Loucy (cell line): ENCODE measurements at regions not wholly inside any gene's neighbourhood (a gene's known extent, or its start where the extent isn't known, plus 50 kb on each side); places are given as distances from the start of the nearest gene placed in this dataset.

Experiments
- H2AFZ ChIP-seq: fragments of 200-600 bp; sonication (generic); 2 replicates; pipeline ENCODE4 v1.6.0; 2016; ENCODE audit warnings: antibody characterized with exemption, mild to moderate bottlenecking, low read length, moderate library complexity
- H3F3A ChIP-seq: fragments of 200-600 bp; 2 replicates; pipeline ENCODE4 v1.6.0; 2016; ENCODE audit warnings: antibody characterized with exemption, low read depth, mild to moderate bottlenecking
- H3K27me3 ChIP-seq: fragments of 200-600 bp; sonication (generic); 2 replicates; pipeline ENCODE4 v1.6.1; 2014; ENCODE audit warnings: low read length, mild to moderate bottlenecking; ENCODE audit not compliant: insufficient read depth, poor library complexity, severe bottlenecking
- H3K36me3 ChIP-seq: fragments of 200-600 bp; sonication (generic); 2 replicates; pipeline ENCODE4 v1.6.1; 2016; ENCODE audit warnings: low read length; ENCODE audit not compliant: insufficient read depth
- H3K4me1 ChIP-seq: fragments of 200-600 bp; sonication (generic); 2 replicates; pipeline ENCODE4 v1.5.1; 2014; ENCODE audit warnings: low read length, mild to moderate bottlenecking; ENCODE audit not compliant: insufficient read depth, poor library complexity, severe bottlenecking
- H3K4me2 ChIP-seq: fragments of 200-600 bp; sonication (generic); 2 replicates; pipeline ENCODE4 v1.6.0; 2014; ENCODE audit warnings: antibody characterized with exemption, low read length, low read depth, mild to moderate bottlenecking; ENCODE audit not compliant: poor library complexity, severe bottlenecking
- H3K4me3 ChIP-seq: fragments of 200-600 bp; sonication (generic); 2 replicates; pipeline ENCODE4 v1.5.1; 2014; ENCODE audit warnings: low read length, mild to moderate bottlenecking, mixed read lengths; ENCODE audit not compliant: poor library complexity, severe bottlenecking
- H3K79me2 ChIP-seq: fragments of 200-600 bp; sonication (generic); 2 replicates; pipeline ENCODE4 v1.6.1; 2014; ENCODE audit warnings: low read length; ENCODE audit not compliant: insufficient read depth
- H3K9ac ChIP-seq: fragments of 200-600 bp; sonication (generic); 2 replicates; pipeline ENCODE4 v1.6.0; 2014; ENCODE audit warnings: mild to moderate bottlenecking, low read depth, low read length, moderate library complexity; ENCODE audit not compliant: poor library complexity, severe bottlenecking
- H3K9me2 ChIP-seq: fragments of 200-600 bp; sonication (generic); replicated peaks from 2 replicates; pipeline ENCODE4 v1.6.1; 2016; ENCODE audit warnings: low read depth, low read length, mixed read lengths
- H3K9me3 ChIP-seq: fragments of 200-600 bp; sonication (generic); 2 replicates; pipeline ENCODE4 v1.6.1; 2014; ENCODE audit warnings: mild to moderate bottlenecking, antibody characterized with exemption, low read length, low read depth; ENCODE audit not compliant: insufficient read depth
- H4K20me1 ChIP-seq: fragments of 200-600 bp; sonication (generic); 2 replicates; pipeline ENCODE4 v1.6.0; 2014; ENCODE audit warnings: antibody characterized with exemption, low read length, mild to moderate bottlenecking; ENCODE audit not compliant: insufficient read depth, poor library complexity, severe bottlenecking
- CTCF ChIP-seq: fragments of 200-600 bp; sonication (generic); conservative IDR thresholded peaks from 2 replicates; pipeline ENCODE4 v1.5.1; 2014; ENCODE audit warnings: mild to moderate bottlenecking, antibody characterized with exemption, low read length
- EZH2phosphoT487 ChIP-seq: fragments of 200-600 bp; IDR thresholded peaks from 2 replicates; pipeline ENCODE4 v1.6.1; 2018; ENCODE audit warnings: antibody characterized with exemption, mild to moderate bottlenecking, moderate library complexity, borderline replicate concordance

GRCh38 chr3:64431526-64432091 lies 206.3 kb upstream of the PRICKLE2 start:
- Histone ChIP-seq H3K27me3 (no peaks in the 10 kb centered on the region), H3K79me2 (no peaks in the 10 kb centered on the region), H3K9me2 (no peaks in the 10 kb centered on the region), H3K4me2 (no peak overlapping the region), H3K4me3 (no peak overlapping the region), H4K20me1 (no peaks in the 10 kb centered on the region), H3K9me3 (0 out of 2 replicates have a peak, but pooled peaks cover 3% of the 10 kb centered on the region), H3K4me1 (no peaks in the 10 kb centered on the region), H2AFZ (no peak overlapping the region), H3F3A (no peaks in the 10 kb centered on the region), H3K9ac (no peak overlapping the region), H3K36me3 (no peaks in the 10 kb centered on the region)
- TF ChIP-seq CTCF, result no peak
- no peak for TF ChIP-seq EZH2phosphoT487

GRCh38 chr3:64427671-64428070 lies 202.4 kb upstream of the PRICKLE2 start:
- TF ChIP-seq CTCF (no peak), EZH2phosphoT487 (no peak)
- H3K36me3 ChIP-seq, result no peaks in the 10 kb centered on the region
- no peak overlapping the region for H3K4me3 ChIP-seq
- no peak overlapping the region for H3K9ac ChIP-seq
- 0 out of 2 replicates have a peak, but pooled peaks cover 3% of the 10 kb centered on the region for H3K9me3 ChIP-seq
- no peaks in the 10 kb centered on the region for H3K9me2 ChIP-seq
- no peaks in the 10 kb centered on the region for H4K20me1 ChIP-seq
- no peaks in the 10 kb centered on the region for H3K4me1 ChIP-seq
- no peak overlapping the region for H3K4me2 ChIP-seq
- H3F3A ChIP-seq, result no peaks in the 10 kb centered on the region
- H2AFZ ChIP-seq, result no peak overlapping the region
- H3K27me3 ChIP-seq, result no peaks in the 10 kb centered on the region
- H3K79me2 ChIP-seq, result no peaks in the 10 kb centered on the region

- H3K4me2 ChIP-seq, result no peak overlapping the region
- H3K36me3 ChIP-seq, result no peaks in the 10 kb centered on the region
- no peak overlapping the region for H3K4me3 ChIP-seq
- no peak overlapping the region for H2AFZ ChIP-seq
- 0 out of 2 replicates have a peak, but pooled peaks cover 3% of the 10 kb centered on the region for H3K9me3 ChIP-seq
- no peaks in the 10 kb centered on the region for H3F3A ChIP-seq
- no peaks in the 10 kb centered on the region for H3K4me1 ChIP-seq
- no peaks in the 10 kb centered on the region for H3K9me2 ChIP-seq
- no peaks in the 10 kb centered on the region for H3K79me2 ChIP-seq
- no peak overlapping the region for H3K9ac ChIP-seq
- no peaks in the 10 kb centered on the region for H3K27me3 ChIP-seq
- TF ChIP-seq EZH2phosphoT487 (no peak), CTCF (no peak)
- H4K20me1 ChIP-seq, result no peaks in the 10 kb centered on the region
Measured at GRCh38 chr3:64426551-64426950, 201.3 kb upstream of the PRICKLE2 start.
